Gastroesophageal sphincter (tissue), 4 donors: ENCODE measurements at regions not wholly inside any gene's neighbourhood (a gene's known extent, or its start where the extent isn't known, plus 50 kb on each side); places are given as distances from the start of the nearest gene placed in this dataset.

ENCODE experiments used
- ATAC-seq: fragments of 150-250 bp; one replicate; pipeline ENCODE4 v1.9.1; 2016; ENCODE audit warnings: mild to moderate bottlenecking, moderate library complexity
- H3K27ac ChIP-seq, 4 donors: fragments of 200-600 bp; sonication (generic) in 3 of 4; 1 replicate in 3 of 4; 2 replicates in 1 of 4; pipeline ENCODE4 v1.5.1; 2016 to 2019
- H3K27me3 ChIP-seq: fragments of 200-600 bp; sonication (generic); one replicate; pipeline ENCODE4 v1.5.1; 2019
- H3K36me3 ChIP-seq, 2 donors: fragments of 200-600 bp; sonication (generic); one replicate each; pipeline ENCODE4 v1.5.1; 2019; ENCODE audit warnings: control low read depth in 1 of 2
- H3K4me1 ChIP-seq, 3 donors: fragments of 200-600 bp; sonication (generic); 1 replicate in 2 of 3; 2 replicates in 1 of 3; pipeline ENCODE4 v1.5.1; 2016 to 2019; ENCODE audit warnings: control low read depth in 2 of 3
- H3K4me3 ChIP-seq, 2 donors: fragments of 200-600 bp; sonication (generic); one replicate each; pipeline ENCODE4 v1.5.1; 2019; ENCODE audit warnings: mild to moderate bottlenecking in 1 of 2, moderate library complexity in 1 of 2
- H3K9me3 ChIP-seq, 3 donors: fragments of 200-600 bp; sonication (generic); one replicate each; pipeline ENCODE4 v1.5.1; 2017 to 2019; ENCODE audit warnings: control low read depth in 2 of 3
- EP300 ChIP-seq: sonication (generic); formaldehyde crosslinking; IDR thresholded peaks from one replicate; pipeline ENCODE4 v1.6.1; 2017; ENCODE audit warnings: antibody characterized with exemption, mild to moderate bottlenecking
- POLR2A ChIP-seq, 2 donors: fragments of 450-650 bp; IDR thresholded peaks; one replicate each; pipeline ENCODE4 v1.6.1; 2017; ENCODE audit warnings: antibody characterized with exemption in 2 of 2, mild to moderate bottlenecking in 2 of 2, moderate library complexity in 1 of 2
- POLR2AphosphoS5 ChIP-seq: sonication (generic); formaldehyde crosslinking; IDR thresholded peaks from one replicate; pipeline ENCODE4 v1.6.1; 2017; ENCODE audit warnings: antibody characterized with exemption
- WGBS, 2 donors: methylation state at CpG; one replicate each; pipeline ENCODE4 v1.1.5; 2018; ENCODE audit warnings: low coverage in 1 of 2; 5-methylcytosine and 5-hydroxymethylcytosine counted together
- TF ChIP-seq, protein P1 (sequence below), 4 experiments: fragments of 200-600 bp in 2 of 4; fragments of 450-650 bp in 2 of 4; sonication (generic) in 1 of 4; IDR thresholded peaks; one replicate each; pipeline ENCODE4 v1.5.1; 2017 to 2019; ENCODE audit warnings: antibody characterized with exemption in 4 of 4, mild to moderate bottlenecking in 2 of 4, moderate library complexity in 2 of 4

DNA sequence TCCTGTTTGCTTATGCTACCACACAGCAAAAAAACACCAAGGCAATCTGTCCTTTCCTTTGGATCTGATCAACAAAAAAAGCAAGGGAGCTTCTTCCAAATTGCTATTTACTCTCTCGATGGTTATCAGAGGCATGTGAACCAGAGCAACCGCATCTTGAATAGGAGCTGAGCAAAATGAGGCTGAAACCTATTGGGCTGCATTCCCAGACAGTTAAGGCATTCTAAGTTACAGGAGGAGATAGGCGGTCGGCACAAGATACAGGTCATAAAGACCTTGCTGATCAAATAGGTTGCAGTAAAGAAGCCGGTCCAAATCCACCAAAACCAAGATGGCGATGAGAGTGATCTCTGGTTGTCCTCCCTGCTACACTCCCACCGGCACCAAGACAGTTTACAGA lies 76.8 kb upstream of the FRMD4A start:
- Histone ChIP-seq H3K36me3 (no peaks in the 10 kb centered on the region), H3K4me3 (no peak overlapping the region), H3K9me3 (no peaks in the 10 kb centered on the region), H3K4me1 (no peaks in the 10 kb centered on the region), H3K27ac (no peak overlapping the region), H3K27me3 (no peaks in the 10 kb centered on the region)
- no peak for ATAC-seq
- WGBS, 2 donors = 84 to 100% methylated on average over 2 to 6 of the region's 7 CpGs
- TF ChIP-seq POLR2A (IDR thresholded peaks at IDR 0.05) (no peak), POLR2AphosphoS5 (no peak), EP300 (no peak)
- TF ChIP-seq, protein P1, sequence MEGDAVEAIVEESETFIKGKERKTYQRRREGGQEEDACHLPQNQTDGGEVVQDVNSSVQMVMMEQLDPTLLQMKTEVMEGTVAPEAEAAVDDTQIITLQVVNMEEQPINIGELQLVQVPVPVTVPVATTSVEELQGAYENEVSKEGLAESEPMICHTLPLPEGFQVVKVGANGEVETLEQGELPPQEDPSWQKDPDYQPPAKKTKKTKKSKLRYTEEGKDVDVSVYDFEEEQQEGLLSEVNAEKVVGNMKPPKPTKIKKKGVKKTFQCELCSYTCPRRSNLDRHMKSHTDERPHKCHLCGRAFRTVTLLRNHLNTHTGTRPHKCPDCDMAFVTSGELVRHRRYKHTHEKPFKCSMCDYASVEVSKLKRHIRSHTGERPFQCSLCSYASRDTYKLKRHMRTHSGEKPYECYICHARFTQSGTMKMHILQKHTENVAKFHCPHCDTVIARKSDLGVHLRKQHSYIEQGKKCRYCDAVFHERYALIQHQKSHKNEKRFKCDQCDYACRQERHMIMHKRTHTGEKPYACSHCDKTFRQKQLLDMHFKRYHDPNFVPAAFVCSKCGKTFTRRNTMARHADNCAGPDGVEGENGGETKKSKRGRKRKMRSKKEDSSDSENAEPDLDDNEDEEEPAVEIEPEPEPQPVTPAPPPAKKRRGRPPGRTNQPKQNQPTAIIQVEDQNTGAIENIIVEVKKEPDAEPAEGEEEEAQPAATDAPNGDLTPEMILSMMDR (IDR thresholded peaks at IDR 0.05) = no peak

DNA sequence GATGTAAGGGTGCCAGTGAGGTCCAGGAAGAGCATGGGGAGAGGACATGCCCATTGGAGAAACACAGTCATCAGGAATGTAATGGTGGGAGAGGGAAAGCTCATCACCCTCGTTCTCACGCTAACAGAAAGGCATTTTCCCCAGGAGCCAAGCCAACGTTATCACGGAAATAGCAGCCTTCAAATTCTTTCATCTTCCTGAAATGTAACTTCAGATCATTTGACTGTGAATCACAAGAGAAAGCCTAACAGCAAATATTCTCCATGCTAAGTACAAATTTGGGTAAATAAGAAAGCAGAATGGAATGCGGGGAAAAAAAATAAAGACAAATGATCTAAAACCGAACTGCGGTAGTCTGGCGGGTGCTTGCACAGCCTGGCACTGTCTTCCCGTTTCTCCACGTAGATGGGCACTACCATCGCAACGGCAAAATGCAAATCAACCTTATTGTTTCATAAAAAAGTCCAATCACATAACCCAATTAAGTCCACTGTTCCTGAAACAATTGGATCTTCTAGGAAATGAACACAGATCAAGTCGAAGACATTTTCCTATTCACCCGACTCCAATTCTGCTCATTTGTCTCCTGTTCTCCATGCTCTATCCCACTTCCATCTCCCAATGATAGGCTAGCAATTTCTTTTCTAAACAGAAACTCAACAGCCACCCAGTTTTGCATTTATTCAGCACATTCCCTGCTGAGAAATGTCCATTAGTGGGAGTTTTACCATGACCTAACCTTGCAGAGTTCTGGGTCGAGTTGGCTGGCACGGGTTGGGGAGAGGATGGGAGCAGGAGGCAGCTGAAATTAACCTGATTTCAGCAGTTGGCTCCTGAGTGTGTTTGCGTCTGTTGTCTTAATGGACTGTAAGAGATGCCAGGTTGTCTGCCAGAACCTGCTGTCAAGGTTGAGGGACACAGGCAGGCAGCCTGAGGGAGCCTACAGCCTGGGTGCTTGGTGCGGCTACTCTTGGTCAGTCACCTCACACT lies 74.6 kb upstream of the FRMD4A start:
- no peaks in the 10 kb centered on the region for H3K9me3 ChIP-seq
- no peak overlapping the region for H3K27ac ChIP-seq
- H3K4me1 ChIP-seq = no peaks in the 10 kb centered on the region
- TF ChIP-seq EP300 = no peak
- TF ChIP-seq POLR2AphosphoS5 = no peak
- no peak for TF ChIP-seq POLR2A (IDR thresholded peaks at IDR 0.05)
- TF ChIP-seq, protein P1 (IDR thresholded peaks at IDR 0.05) = no peak
- no peak for ATAC-seq
- WGBS, 2 donors = 68 to 77% methylated on average over 17 of the region's 18 CpGs
- no peaks in the 10 kb centered on the region for H3K27me3 ChIP-seq
- H3K36me3 ChIP-seq = no peaks in the 10 kb centered on the region
- H3K4me3 ChIP-seq = no peak overlapping the region

DNA sequence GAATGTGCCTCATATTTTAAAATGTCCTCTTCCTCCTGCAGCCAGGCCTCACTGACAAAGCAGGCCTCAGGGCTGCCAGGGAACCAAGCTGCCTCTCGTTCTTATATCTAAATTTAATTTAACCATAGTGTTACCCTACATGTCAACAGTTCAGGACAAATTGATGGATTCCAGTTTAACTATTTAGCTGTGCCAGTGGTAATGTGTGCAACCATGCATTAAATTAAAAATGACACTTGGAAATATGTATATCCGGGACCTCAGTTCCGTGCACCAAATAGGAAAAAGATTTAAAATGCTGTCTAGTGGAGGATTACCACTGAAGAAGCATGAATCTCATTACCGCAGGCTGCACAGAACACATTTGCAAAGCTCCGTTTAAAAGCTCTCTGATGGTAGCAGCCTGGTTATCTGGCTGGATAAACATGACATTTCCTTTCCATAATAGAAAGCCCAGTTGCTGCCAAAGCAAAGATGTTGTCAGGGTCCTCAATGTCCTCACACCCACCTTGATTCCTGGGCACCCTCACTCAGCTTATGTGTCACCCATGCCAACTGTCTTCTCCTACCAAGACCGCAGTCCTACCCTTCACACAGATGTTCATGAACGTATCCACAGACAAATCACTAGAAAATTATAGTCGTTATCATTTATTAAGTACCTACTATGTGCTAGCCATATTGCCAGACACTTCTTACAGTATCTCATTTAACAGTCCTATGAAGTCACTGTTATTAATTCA lies 73.3 kb upstream of the FRMD4A start:
- TF ChIP-seq, protein P1 (IDR thresholded peaks at IDR 0.05) = no peak
- TF ChIP-seq POLR2A (IDR thresholded peaks at IDR 0.05) (no peak), EP300 (no peak), POLR2AphosphoS5 (no peak)
- no peaks in the 10 kb centered on the region for H3K36me3 ChIP-seq
- H3K27ac ChIP-seq = no peak overlapping the region
- no peaks in the 10 kb centered on the region for H3K9me3 ChIP-seq
- H3K4me3 ChIP-seq = no peak overlapping the region
- H3K27me3 ChIP-seq = no peaks in the 10 kb centered on the region
- 68 to 73% methylated on average over 8 of the region's 8 CpGs for WGBS, 2 donors
- H3K4me1 ChIP-seq = no peaks in the 10 kb centered on the region
- ATAC-seq = no peak

DNA sequence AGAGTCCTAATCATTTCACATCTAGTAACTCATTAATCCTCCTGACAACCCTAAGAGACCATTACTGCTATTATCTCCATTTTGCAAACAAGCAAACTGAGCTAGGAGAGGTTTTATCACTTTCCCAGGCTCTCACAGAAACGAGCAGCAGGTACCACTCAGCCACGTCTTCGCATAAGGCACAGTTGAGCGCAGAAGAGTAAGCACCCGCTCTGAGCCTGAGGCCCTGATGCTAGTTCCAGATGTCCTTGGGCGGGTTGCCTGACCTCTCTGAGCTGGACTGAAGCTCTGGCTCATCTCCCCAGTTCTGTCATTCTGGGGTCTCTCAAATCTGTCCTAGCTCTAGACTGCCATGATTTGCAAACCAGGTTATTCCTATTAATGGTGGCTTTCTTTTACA lies 72.6 kb upstream of the FRMD4A start:
- Histone ChIP-seq H3K4me1 (no peaks in the 10 kb centered on the region), H3K27me3 (no peaks in the 10 kb centered on the region), H3K4me3 (no peak overlapping the region), H3K36me3 (no peaks in the 10 kb centered on the region), H3K9me3 (no peaks in the 10 kb centered on the region), H3K27ac (no peak overlapping the region)
- TF ChIP-seq EP300 (no peak), POLR2A (IDR thresholded peaks at IDR 0.05) (no peak), POLR2AphosphoS5 (no peak)
- TF ChIP-seq, protein P1 (IDR thresholded peaks at IDR 0.05) = no peak
- ATAC-seq = no peak
- 80 to 83% methylated on average over 5 to 6 of the region's 6 CpGs for WGBS, 2 donors
